H1 (cell line): ENCODE measurements at regions not wholly inside any gene's neighbourhood (a gene's known extent, or its start where the extent isn't known, plus 50 kb on each side); places are given as distances from the start of the nearest gene placed in this dataset.
A peak's percentile ranks its signal among the peaks of the same experiment; 100 is the strongest.

Experiments used
- CTCF ChIA-PET: fragments of 300-600 bp; sonication (Branson Sonifier 250); formaldehyde crosslinking; loops from one replicate; lab custom pipeline; 2021; ENCODE audit not compliant: partially characterized antibody; lab: Charles Lee
- POLR2A ChIA-PET: fragments of 300-600 bp; sonication (Branson Sonifier 250); formaldehyde crosslinking; loops from one replicate; lab custom pipeline; 2021; ENCODE audit warnings: inconsistent platforms; ENCODE audit not compliant: partially characterized antibody; lab: Charles Lee
- DNase-seq, 2 experiments: peaks; one replicate each; pipeline versions ENCODE4 v3.0.0 to v3.0.0-alpha.2; 2010 to 2022; ENCODE audit warnings: low spot score in 2 of 2, low read depth in 1 of 2, mixed read lengths in 1 of 2
- FAIRE-seq: peaks from 2 replicates; lab custom pipeline; 2011; peaks lifted over from hg19 to GRCh38; lab: Jason Lieb, UNC
- H2AFZ ChIP-seq: 2 replicates; pipeline ENCODE4 v1.8.1; 2012; ENCODE audit warnings: low read length, inconsistent platforms
- H2AK5ac ChIP-seq: 2 replicates; pipeline ENCODE4 v1.6.1; 2013; ENCODE audit warnings: low read depth, low read length
- H2BK120ac ChIP-seq: replicated peaks from 2 replicates; pipeline ENCODE3; 2013; ENCODE audit warnings: low read depth, low read length, inconsistent platforms
- H2BK12ac ChIP-seq: 2 replicates; pipeline ENCODE4 v1.6.1; 2013; ENCODE audit warnings: low read depth, low read length
- H2BK15ac ChIP-seq: 2 replicates; pipeline ENCODE4 v1.6.1; 2013; ENCODE audit warnings: low read length
- H2BK20ac ChIP-seq: 2 replicates; pipeline ENCODE4 v1.6.1; 2013; ENCODE audit warnings: low read length
- H2BK5ac ChIP-seq: 2 replicates; pipeline ENCODE4 v1.6.1; 2013; ENCODE audit warnings: low read depth, low read length
- H3K14ac ChIP-seq: 2 replicates; pipeline ENCODE4 v1.6.1; 2013; ENCODE audit warnings: inconsistent platforms; ENCODE audit not compliant: insufficient read length
- H3K18ac ChIP-seq: 2 replicates; pipeline ENCODE4 v1.6.1; 2013; ENCODE audit warnings: low read length; ENCODE audit errors: extremely low read depth
- H3K23ac ChIP-seq: 2 replicates; pipeline ENCODE4 v1.6.1; 2013; ENCODE audit warnings: inconsistent platforms; ENCODE audit not compliant: insufficient read length
- H3K23me2 ChIP-seq: 2 replicates; pipeline ENCODE4 v1.6.1; 2013; ENCODE audit warnings: low read depth, low read length
- H3K27ac ChIP-seq: 2 replicates; pipeline ENCODE4 v1.6.1; 2011; ENCODE audit warnings: low read depth, low read length, inconsistent platforms
- H3K27me3 ChIP-seq, 4 experiments: replicated peaks in 1 of 4; 1 replicate in 1 of 4; 2 replicates in 3 of 4; pipeline versions ENCODE4 v1.6.1 to v1.8.1; 2011 to 2013; ENCODE audit warnings: low read length in 3 of 4, mild to moderate bottlenecking in 3 of 4, inconsistent platforms in 2 of 4, mixed read lengths in 2 of 4, moderate library complexity in 1 of 4; ENCODE audit not compliant: control insufficient read depth in 3 of 4, insufficient read depth in 3 of 4; ENCODE audit errors: extremely low read depth in 1 of 4
- H3K36me3 ChIP-seq, 4 experiments: 2 replicates each; pipeline versions ENCODE4 v1.6.1 to v1.8.1; 2011 to 2013; ENCODE audit warnings: mild to moderate bottlenecking in 4 of 4, low read length in 3 of 4, moderate library complexity in 2 of 4, control low read depth in 1 of 4, inconsistent platforms in 1 of 4; ENCODE audit not compliant: insufficient read depth in 4 of 4, control insufficient read depth in 2 of 4
- H3K4ac ChIP-seq: replicated peaks from 2 replicates; pipeline ENCODE3; 2013; ENCODE audit warnings: low read length, low read depth, mixed read lengths, inconsistent platforms; ENCODE audit not compliant: insufficient read length
- H3K4me1 ChIP-seq, 4 experiments: replicated peaks in 1 of 4; 1 replicate in 1 of 4; 2 replicates in 3 of 4; pipeline versions ENCODE4 v1.6.1 to v1.8.1; 2011 to 2013; ENCODE audit warnings: low read length in 3 of 4, inconsistent platforms in 2 of 4, mixed read lengths in 1 of 4; ENCODE audit not compliant: insufficient read depth in 4 of 4, control insufficient read depth in 3 of 4
- H3K4me2 ChIP-seq, 2 experiments: 2 replicates each; pipeline versions ENCODE4 v1.6.1 to v1.8.1; 2011 to 2013; ENCODE audit warnings: low read depth in 2 of 2, low read length in 2 of 2, control low read depth in 1 of 2, inconsistent platforms in 1 of 2, mild to moderate bottlenecking in 1 of 2; ENCODE audit not compliant: insufficient read depth in 1 of 2
- H3K4me3 ChIP-seq, 4 experiments: fragments of 200-600, 300-600 bp in 1 of 4; sonication (generic), shearing (Covaris generic), sonication (Bioruptor Twin) in 1 of 4; 2 replicates each; pipeline versions ENCODE4 v1.5.1 to v1.8.1; 2011 to 2016; ENCODE audit warnings: low read length in 4 of 4, low read depth in 3 of 4, control low read depth in 2 of 4, inconsistent platforms in 2 of 4, mild to moderate bottlenecking in 2 of 4, mixed read lengths in 1 of 4, moderate library complexity in 1 of 4; ENCODE audit not compliant: insufficient read depth in 2 of 4; ENCODE audit errors: extremely low read depth in 1 of 4
- H3K56ac ChIP-seq: replicated peaks from 2 replicates; pipeline ENCODE3; 2013; ENCODE audit warnings: low read depth, mild to moderate bottlenecking, mixed read lengths, low read length, inconsistent platforms; ENCODE audit not compliant: insufficient read length
- H3K79me1 ChIP-seq: 2 replicates; pipeline ENCODE4 v1.6.1; 2013; ENCODE audit warnings: low read depth, low read length, control low read depth
- H3K79me2 ChIP-seq, 2 experiments: 2 replicates each; pipeline versions ENCODE4 v1.6.1 to v1.8.1; 2012 to 2013; ENCODE audit warnings: low read length in 2 of 2, mild to moderate bottlenecking in 2 of 2, inconsistent platforms in 1 of 2; ENCODE audit not compliant: insufficient read depth in 2 of 2, control insufficient read depth in 1 of 2
- H3K9ac ChIP-seq, 4 experiments: replicated peaks in 1 of 4; 1 replicate in 1 of 4; 2 replicates in 3 of 4; pipeline versions ENCODE4 v1.6.1 to v1.8.1; 2011 to 2013; ENCODE audit warnings: low read depth in 3 of 4, low read length in 3 of 4, control low read depth in 2 of 4, mild to moderate bottlenecking in 2 of 4, moderate library complexity in 2 of 4, inconsistent platforms in 1 of 4; ENCODE audit errors: extremely low read depth in 1 of 4
- H3K9me3 ChIP-seq, 2 experiments: 2 replicates each; pipeline versions ENCODE4 v1.6.1 to v1.8.1; 2012 to 2013; ENCODE audit warnings: mild to moderate bottlenecking in 2 of 2, moderate library complexity in 2 of 2, control low read depth in 1 of 2, inconsistent platforms in 1 of 2, low read depth in 1 of 2, low read length in 1 of 2, mixed read lengths in 1 of 2; ENCODE audit not compliant: insufficient read depth in 2 of 2
- H4K20me1 ChIP-seq, 2 experiments: replicated peaks in 1 of 2; 2 replicates each; pipeline versions ENCODE3 to v1.8.1; 2011 to 2013; ENCODE audit warnings: inconsistent platforms in 2 of 2, low read length in 2 of 2, mild to moderate bottlenecking in 1 of 2; ENCODE audit not compliant: insufficient read depth in 2 of 2, control insufficient read depth in 1 of 2
- H4K5ac ChIP-seq: 2 replicates; pipeline ENCODE4 v1.6.1; 2013; ENCODE audit warnings: low read length, low read depth, mixed read lengths, inconsistent platforms; ENCODE audit not compliant: insufficient read length
- H4K8ac ChIP-seq: 2 replicates; pipeline ENCODE4 v1.8.0; 2013; ENCODE audit warnings: mild to moderate bottlenecking, moderate library complexity, low read length, inconsistent platforms; ENCODE audit not compliant: insufficient read depth; ENCODE audit errors: extremely low read depth
- H4K91ac ChIP-seq: replicated peaks from 2 replicates; pipeline ENCODE3; 2013; ENCODE audit warnings: low read length, mixed read lengths, inconsistent platforms; ENCODE audit not compliant: insufficient read length
- BCL11A ChIP-seq, 2 experiments: IDR thresholded peaks; one replicate each; pipeline ENCODE4 v1.6.1; 2011; ENCODE audit warnings: low read depth in 2 of 2, low read length in 2 of 2, mild to moderate bottlenecking in 2 of 2
- RFX5 ChIP-seq: IDR thresholded peaks from 2 replicates; pipeline ENCODE4 v1.6.1; 2011; ENCODE audit warnings: low read depth, low read length, improper control_type of control experiment, borderline replicate concordance
- WGBS, 2 experiments: shearing (Covaris generic) in 1 of 2; methylation state at CpG; one replicate each; pipeline versions ENCODE4 v1.1.6 to v1.1.7; 2013 to 2015; ENCODE audit warnings: low lambda C conversion rate in 2 of 2, mixed read lengths in 2 of 2, inconsistent platforms in 1 of 2, low coverage in 1 of 2, missing lambda C conversion rate in 1 of 2; ENCODE audit not compliant: insufficient replicate concordance in 2 of 2, insufficient coverage in 1 of 2, insufficient read length in 1 of 2; ENCODE audit errors: extremely low coverage in 1 of 2, missing lambda C conversion rate in 1 of 2; 5-methylcytosine and 5-hydroxymethylcytosine counted together

DNA sequence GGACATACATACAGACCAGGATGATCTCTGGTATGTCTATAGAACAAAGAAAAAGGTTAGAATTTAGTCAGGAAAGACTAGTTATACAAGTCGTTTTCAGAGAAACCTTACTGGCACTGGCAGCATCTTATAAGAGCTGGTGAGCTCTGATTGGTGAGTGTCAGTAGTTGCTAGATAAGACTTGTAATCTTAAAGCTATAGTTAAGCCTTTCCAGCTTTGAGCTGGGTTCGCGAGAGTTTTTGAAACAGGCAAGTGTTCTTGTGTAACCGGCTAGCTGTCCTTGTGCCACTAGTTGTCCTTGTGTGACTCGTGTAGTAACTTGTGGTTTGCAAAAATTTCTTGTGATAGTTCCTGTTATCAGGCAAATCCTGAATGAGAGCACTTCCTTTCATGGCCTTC lies 740.9 kb downstream of the GALC start:
- Histone ChIP-seq H4K8ac (no peak overlapping the region), H2BK120ac (no peak overlapping the region), H4K5ac (no peak overlapping the region), H3K79me2 (no peaks in the 10 kb centered on the region), H3K14ac (no peak overlapping the region), H3K27me3 (no peaks in the 10 kb centered on the region), H3K4ac (no peak overlapping the region), H2BK12ac (no peak overlapping the region), H3K18ac (no peak overlapping the region), H2BK5ac (no peak overlapping the region; the same call in 1 of the 2 replicates), H3K4me3 (no peak overlapping the region), H2BK15ac (no peak overlapping the region), H3K9ac (no peak overlapping the region), H2AFZ (peak overlapping the region; percentile 43; the same call in 1 of the 2 replicates), H3K23ac (no peak overlapping the region), H3K27ac (no peak overlapping the region), H2AK5ac (no peak overlapping the region), H3K4me1 (no peaks in the 10 kb centered on the region), H4K20me1 (no peaks in the 10 kb centered on the region), H3K56ac (no peak overlapping the region), H3K23me2 (no peaks in the 10 kb centered on the region), H3K79me1 (no peaks in the 10 kb centered on the region), H3K4me2 (no peak overlapping the region), H3K9me3 (no peaks in the 10 kb centered on the region), H3K36me3 (no peaks in the 10 kb centered on the region; a peak in 1 of 8 replicates), H4K91ac (no peak overlapping the region), H2BK20ac (no peak overlapping the region)
- POLR2A ChIA-PET: no interaction called here
- CTCF ChIA-PET: no interaction called here
- WGBS, 2 experiments: 82% methylated on average over 5 of the region's 5 CpGs; no CpG with 5 or more reads in 1 of the 2 experiments
- DNase-seq (no peak), FAIRE-seq (no peak)
- TF ChIP-seq RFX5 (peak; percentile 77), BCL11A (IDR thresholded peaks at IDR 0.05; ENCODE audit: low read depth in 2 of 2, low read length in 2 of 2) (no peak)
